ENCODE measurements at regions not wholly inside any gene's neighbourhood (a gene's known extent, or its start where the extent isn't known, plus 50 kb on each side); places are given as distances from the start of the nearest gene placed in this dataset.

DNA sequence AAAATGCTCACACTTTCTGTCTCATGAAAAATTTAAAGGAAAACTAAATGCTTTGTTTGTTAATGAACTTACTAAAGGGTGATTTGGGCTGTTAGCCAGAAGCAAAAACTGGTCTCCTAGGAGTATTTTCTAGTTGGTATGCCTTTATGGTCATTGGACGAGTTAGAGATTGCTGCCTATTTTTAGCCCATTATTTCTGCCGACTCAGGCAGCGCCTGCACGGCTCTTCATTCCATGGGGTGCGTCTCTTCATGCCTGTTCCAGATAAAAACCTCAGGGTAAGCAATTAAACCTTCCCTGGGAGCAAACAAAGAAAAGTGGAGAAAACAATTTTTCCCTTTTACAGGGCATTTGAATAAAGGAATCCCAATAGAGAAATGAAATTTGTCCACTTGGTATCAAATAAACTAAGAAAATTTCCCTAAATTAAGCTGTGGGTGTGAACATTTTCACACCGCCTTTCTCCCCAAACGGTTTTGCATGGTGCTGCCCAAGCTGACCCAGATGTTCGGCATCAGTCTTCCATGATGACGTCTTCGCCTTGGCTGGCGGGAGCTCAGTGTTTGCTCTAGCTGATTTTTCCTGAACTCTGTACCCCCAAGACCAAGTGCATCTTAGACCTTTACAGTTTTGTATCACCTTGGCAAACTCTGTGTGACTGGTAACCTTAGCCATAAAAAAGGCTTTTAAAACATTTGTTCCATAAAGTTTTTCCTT is 61.7 kb upstream of the ADGRG2 start:
- TF ChIP-seq POLR2AphosphoS5 (IDR thresholded peaks at IDR 0.05; ENCODE audit: low read depth, low read length) (no peak), SIN3A (IDR thresholded peaks at IDR 0.05; ENCODE audit: borderline replicate concordance, insufficient read depth, low read depth, low read length) (no peak), TCF7L2 (IDR thresholded peaks at IDR 0.05; ENCODE audit: low read depth, low read length) (no peak), REST (IDR thresholded peaks at IDR 0.05; ENCODE audit: insufficient read depth in 1 of 2, low read depth in 2 of 2, low read length in 1 of 2) (no peak)
- TF ChIP-seq, protein P1, sequence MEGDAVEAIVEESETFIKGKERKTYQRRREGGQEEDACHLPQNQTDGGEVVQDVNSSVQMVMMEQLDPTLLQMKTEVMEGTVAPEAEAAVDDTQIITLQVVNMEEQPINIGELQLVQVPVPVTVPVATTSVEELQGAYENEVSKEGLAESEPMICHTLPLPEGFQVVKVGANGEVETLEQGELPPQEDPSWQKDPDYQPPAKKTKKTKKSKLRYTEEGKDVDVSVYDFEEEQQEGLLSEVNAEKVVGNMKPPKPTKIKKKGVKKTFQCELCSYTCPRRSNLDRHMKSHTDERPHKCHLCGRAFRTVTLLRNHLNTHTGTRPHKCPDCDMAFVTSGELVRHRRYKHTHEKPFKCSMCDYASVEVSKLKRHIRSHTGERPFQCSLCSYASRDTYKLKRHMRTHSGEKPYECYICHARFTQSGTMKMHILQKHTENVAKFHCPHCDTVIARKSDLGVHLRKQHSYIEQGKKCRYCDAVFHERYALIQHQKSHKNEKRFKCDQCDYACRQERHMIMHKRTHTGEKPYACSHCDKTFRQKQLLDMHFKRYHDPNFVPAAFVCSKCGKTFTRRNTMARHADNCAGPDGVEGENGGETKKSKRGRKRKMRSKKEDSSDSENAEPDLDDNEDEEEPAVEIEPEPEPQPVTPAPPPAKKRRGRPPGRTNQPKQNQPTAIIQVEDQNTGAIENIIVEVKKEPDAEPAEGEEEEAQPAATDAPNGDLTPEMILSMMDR (IDR thresholded peaks at IDR 0.05): no peak
- Histone ChIP-seq H3K27me3 (ENCODE audit: control insufficient read depth, insufficient read depth, low read length) (no peaks in the 10 kb centered on the region), H3K4me3 (ENCODE audit: low read depth in 2 of 2, low read length in 2 of 2) (no peak overlapping the region), H3K36me3 (ENCODE audit: control insufficient read depth, insufficient read depth, low read length) (no peaks in the 10 kb centered on the region), H3K27ac (ENCODE audit: low read length) (no peak overlapping the region), H3K9me3 (ENCODE audit: control insufficient read depth, insufficient read depth, low read depth, low read length) (no peaks in the 10 kb centered on the region), H3K4me1 (ENCODE audit: control insufficient read depth, insufficient read depth, low read length) (no peaks in the 10 kb centered on the region)
- ATAC-seq (no peak), DNase-seq (ENCODE audit: low read depth, low spot score) (no peak)
- intact Hi-C loops (cut with micrococcal nuclease; ENCODE audit: unreplicated experiment): no loop called here
- in situ Hi-C loops (cut with HindIII; ENCODE audit: low pct_unique_long_range_greater_than_20kb, low sequenced_read_pairs): no loop called here
- POLR2A ChIA-PET: no interaction called here
- no TSS peak for BruUV-seq (replicated peaks)
- CTCF ChIA-PET: no interaction called here

- H3K4me3 ChIP-seq (ENCODE audit: low read depth in 2 of 2, low read length in 2 of 2): no peak overlapping the region
- intact Hi-C loops (cut with micrococcal nuclease; ENCODE audit: unreplicated experiment): no loop called here
- H3K27ac ChIP-seq (ENCODE audit: low read length): no peak overlapping the region
- TF ChIP-seq POLR2AphosphoS5 (IDR thresholded peaks at IDR 0.05; ENCODE audit: low read depth, low read length): no peak
- no peak for TF ChIP-seq SIN3A (IDR thresholded peaks at IDR 0.05; ENCODE audit: borderline replicate concordance, insufficient read depth, low read depth, low read length)
- TF ChIP-seq TCF7L2 (IDR thresholded peaks at IDR 0.05; ENCODE audit: low read depth, low read length): no peak
- TF ChIP-seq, protein P1 (IDR thresholded peaks at IDR 0.05): no peak
- no peak for TF ChIP-seq REST (IDR thresholded peaks at IDR 0.05; ENCODE audit: insufficient read depth in 1 of 2, low read depth in 2 of 2, low read length in 1 of 2)
- no peak for DNase-seq (ENCODE audit: low read depth, low spot score)
- in situ Hi-C loops (cut with HindIII; ENCODE audit: low pct_unique_long_range_greater_than_20kb, low sequenced_read_pairs): no loop called here
- CTCF ChIA-PET: no interaction called here
- no peak for ATAC-seq
- H3K9me3 ChIP-seq (ENCODE audit: control insufficient read depth, insufficient read depth, low read depth, low read length): no peaks in the 10 kb centered on the region
- no TSS peak for BruUV-seq (replicated peaks)
- no peaks in the 10 kb centered on the region for H3K27me3 ChIP-seq (ENCODE audit: control insufficient read depth, insufficient read depth, low read length)
- H3K36me3 ChIP-seq (ENCODE audit: control insufficient read depth, insufficient read depth, low read length): no peaks in the 10 kb centered on the region
- H3K4me1 ChIP-seq (ENCODE audit: control insufficient read depth, insufficient read depth, low read length): no peaks in the 10 kb centered on the region
- POLR2A ChIA-PET: no interaction called here
Observed at GRCh38 chrX:19188566-19188965, 66.3 kb upstream of the ADGRG2 start.

Data from Panc1 (cell line).